ENCODE measurements at regions not wholly inside any gene's neighbourhood (a gene's known extent, or its start where the extent isn't known, plus 50 kb on each side); places are given as distances from the start of the nearest gene placed in this dataset.
"Not testable (repeated sequence)": the region's sequence is repeated elsewhere in the genome, so short reads cannot be mapped to it uniquely, and the experiment has no call there.

- DNase-seq, result no peak
These were observed 356.6 kb upstream of the UBE2E2 start for GRCh38 chr3:22846566-22846965.

- not testable (repeated sequence) for DNase-seq
These were observed 353.5 kb upstream of the UBE2E2 start for GRCh38 chr3:22849583-22849982.

- DNase-seq, result no peak
These were observed 346.3 kb upstream of the UBE2E2 start for GRCh38 chr3:22856811-22857210.

GRCh38 chr3:22858486-22858885 is 344.6 kb upstream of the UBE2E2 start:
- no peak for DNase-seq

- no peak for DNase-seq
These were observed 343.5 kb upstream of the UBE2E2 start for GRCh38 chr3:22859618-22860017.

GRCh38 chr3:22861426-22861825 is 341.7 kb upstream of the UBE2E2 start:
- no peak for DNase-seq

GRCh38 chr3:22862111-22862510 is 341.0 kb upstream of the UBE2E2 start:
- DNase-seq, result no peak

- DNase-seq, result not testable (repeated sequence)
These were observed 320.3 kb upstream of the UBE2E2 start for GRCh38 chr3:22882834-22883233.

- no peak for DNase-seq
These were observed 318.1 kb upstream of the UBE2E2 start for GRCh38 chr3:22885039-22885438.

- DNase-seq, result no peak
These were observed 317.4 kb upstream of the UBE2E2 start for GRCh38 chr3:22885574-22886341.

GRCh38 chr3:22886439-22887068 is 316.6 kb upstream of the UBE2E2 start:
- no peak for DNase-seq

- peak; percentile 55 to 64 for DNase-seq
These were observed 315.3 kb upstream of the UBE2E2 start for GRCh38 chr3:22887664-22888291.

- DNase-seq, result no peak
These were observed 310.0 kb upstream of the UBE2E2 start for GRCh38 chr3:22893101-22893500.

GRCh38 chr3:22893644-22894325 is 309.3 kb upstream of the UBE2E2 start:
- DNase-seq, result no peak

- DNase-seq, result no peak
These were observed 308.3 kb upstream of the UBE2E2 start for GRCh38 chr3:22894865-22895264.

GRCh38 chr3:22895671-22896070 is 307.5 kb upstream of the UBE2E2 start:
- no peak for DNase-seq

GRCh38 chr3:22898558-22898957 is 304.6 kb upstream of the UBE2E2 start:
- DNase-seq, result no peak

GRCh38 chr3:22899441-22899840 is 303.7 kb upstream of the UBE2E2 start:
- no peak for DNase-seq

GRCh38 chr3:22900296-22900695 is 302.8 kb upstream of the UBE2E2 start:
- DNase-seq, result no peak

- DNase-seq, result peak; percentile 6 to 39
These were observed 301.4 kb upstream of the UBE2E2 start for GRCh38 chr3:22901684-22902083.

- no peak for DNase-seq
These were observed 295.9 kb upstream of the UBE2E2 start for GRCh38 chr3:22907161-22907780.

- no peak for DNase-seq
These were observed 295.3 kb upstream of the UBE2E2 start for GRCh38 chr3:22907796-22908195.

GRCh38 chr3:22908989-22909507 is 294.1 kb upstream of the UBE2E2 start:
- DNase-seq, result no peak
